ENCODE measurements at regions not wholly inside any gene's neighbourhood (a gene's known extent, or its start where the extent isn't known, plus 50 kb on each side); places are given as distances from the start of the nearest gene placed in this dataset.
"Not testable (repeated sequence)": the region's sequence is repeated elsewhere in the genome, so short reads cannot be mapped to it uniquely, and the experiment has no call there.

DNA sequence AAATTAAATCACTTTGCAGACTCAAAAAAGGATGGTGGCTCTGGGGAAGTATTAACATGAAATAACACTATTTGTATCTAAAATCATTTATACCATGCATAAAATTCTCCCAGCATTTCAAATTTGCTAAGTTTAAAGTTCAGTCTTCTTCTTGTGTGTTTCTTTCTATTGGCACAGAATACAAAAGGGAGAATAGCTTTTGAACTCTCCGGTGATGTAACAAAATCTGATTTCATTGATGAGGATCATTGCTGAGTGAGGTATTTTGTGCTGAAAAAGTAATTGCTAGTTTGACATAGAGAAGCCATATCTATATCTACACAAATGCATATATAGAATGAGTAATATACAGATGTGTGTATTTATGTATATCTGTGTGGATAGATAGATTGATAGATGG is 174.8 kb downstream of the LACC1 start:
- DNase-seq (ENCODE audit: low spot score) = no peak

GRCh38 chr13:44055681-44056080 is 176.0 kb downstream of the LACC1 start:
- not testable (repeated sequence) for DNase-seq (ENCODE audit: low spot score)

- DNase-seq (ENCODE audit: low spot score) = no peak
These were observed 178.4 kb downstream of the LACC1 start for GRCh38 chr13:44058067-44058466.

DNA sequence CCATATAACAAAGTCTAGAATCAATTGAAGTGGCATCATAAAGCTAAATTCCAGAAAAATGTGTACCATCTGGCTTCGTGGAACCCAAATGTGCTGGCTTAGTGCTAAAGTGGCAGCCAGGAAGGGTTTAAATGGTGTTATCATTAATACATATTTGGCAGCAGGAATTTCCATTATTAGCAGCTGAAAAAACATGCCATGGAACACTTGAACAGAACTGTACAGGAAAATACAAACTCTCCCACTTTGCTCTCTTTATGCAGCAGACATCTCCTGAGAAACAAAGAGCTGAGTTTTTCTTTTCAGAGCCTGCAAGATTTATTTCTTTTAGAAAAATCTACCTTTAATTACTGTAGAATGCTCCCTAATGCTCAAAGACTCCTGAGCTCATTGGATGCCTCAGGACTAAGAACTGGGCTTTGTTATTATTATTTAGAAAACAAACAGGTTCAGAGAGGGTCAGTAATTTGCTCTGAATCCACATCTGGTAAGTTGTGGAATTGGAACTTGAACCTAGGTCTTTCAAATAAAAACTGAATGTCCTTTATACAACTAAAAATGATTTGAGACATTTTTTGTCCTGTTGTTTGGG is 179.0 kb downstream of the LACC1 start:
- DNase-seq (ENCODE audit: low spot score) = no peak

DNA sequence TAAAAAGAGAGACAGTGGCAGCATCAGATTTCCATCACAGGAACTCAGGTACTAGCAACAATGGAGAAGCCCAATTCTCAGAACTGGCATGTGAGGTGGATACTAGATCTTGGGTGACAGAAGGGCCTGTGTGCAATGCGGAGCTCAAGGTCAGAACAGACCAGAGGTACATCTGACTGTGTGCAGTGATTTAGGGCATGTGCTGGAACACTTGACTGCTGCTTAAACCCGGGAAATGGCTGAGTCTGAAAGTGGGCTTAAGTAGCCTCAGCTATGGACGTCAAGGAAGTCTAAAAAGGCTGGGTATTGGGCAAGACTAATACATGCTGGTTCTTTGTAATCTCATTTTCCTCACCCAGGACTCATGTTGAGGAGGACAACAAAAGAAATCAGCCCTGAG is 182.2 kb downstream of the LACC1 start:
- no peak for DNase-seq (ENCODE audit: low spot score)

DNA sequence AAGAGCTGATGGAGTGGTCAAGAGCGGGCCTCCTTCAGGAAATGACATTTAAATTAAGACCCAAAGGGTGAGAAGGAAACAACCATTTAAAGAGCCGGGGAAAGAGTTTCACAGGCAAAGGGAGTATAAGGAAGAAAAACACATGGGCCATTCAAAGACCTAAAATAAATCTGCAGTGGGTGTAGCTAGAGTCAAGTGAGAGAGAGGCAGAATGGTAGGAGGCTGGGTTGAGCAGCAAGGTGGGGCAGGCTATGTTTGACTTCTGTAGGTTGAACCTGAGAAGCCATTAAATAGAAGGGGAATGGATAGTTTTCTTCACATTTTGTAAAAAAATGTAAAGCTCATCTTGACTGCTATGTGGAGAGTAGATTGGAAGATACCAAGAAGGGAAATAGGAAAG is 183.8 kb downstream of the LACC1 start:
- DNase-seq (ENCODE audit: low spot score) = no peak

DNA sequence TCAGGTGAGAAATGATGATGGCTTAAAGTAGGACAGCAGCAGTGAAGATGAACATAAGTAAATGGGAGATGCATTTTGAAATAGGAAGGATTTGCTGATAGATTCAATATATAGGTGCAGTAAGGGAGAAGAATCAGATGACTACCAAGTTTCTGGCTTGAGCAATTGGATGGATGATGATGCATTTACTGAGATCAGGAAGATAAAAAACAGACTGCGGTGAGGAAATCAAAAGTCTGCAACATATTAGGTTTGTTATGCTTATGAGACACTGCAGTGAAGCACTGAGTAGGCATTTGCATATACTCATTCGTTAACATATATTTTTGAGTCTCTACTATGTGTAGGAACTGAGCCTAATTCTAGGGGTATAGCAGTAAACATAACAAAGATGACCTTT is 184.2 kb downstream of the LACC1 start:
- no peak for DNase-seq (ENCODE audit: low spot score)

DNA sequence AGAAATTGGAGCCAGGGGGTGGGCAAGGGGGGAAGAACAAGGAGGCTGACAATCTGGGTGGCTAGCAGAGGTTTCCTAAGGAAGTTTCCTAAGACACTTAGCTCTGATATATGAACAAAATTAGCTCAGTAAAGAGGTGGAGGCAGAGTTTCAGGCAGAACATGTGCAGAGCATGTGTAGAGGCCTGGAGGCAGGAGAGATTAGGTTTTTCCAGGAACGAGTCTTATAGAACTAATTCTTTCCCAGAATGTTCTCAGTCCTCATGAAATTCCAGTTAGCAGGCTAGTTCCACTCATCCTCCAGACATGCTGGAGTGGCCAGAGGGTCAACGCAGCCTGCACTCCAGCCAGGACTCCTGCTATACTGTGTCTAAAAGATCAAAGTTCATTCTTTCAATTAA is 184.7 kb downstream of the LACC1 start:
- DNase-seq (ENCODE audit: low spot score) = no peak

- no peak for DNase-seq (ENCODE audit: low spot score)
These were observed 188.5 kb downstream of the LACC1 start for GRCh38 chr13:44068169-44068568.

- no peak for DNase-seq (ENCODE audit: low spot score)
These were observed 189.0 kb downstream of the LACC1 start for GRCh38 chr13:44068737-44069136.

GRCh38 chr13:44072536-44072935 is 192.8 kb downstream of the LACC1 start:
- no peak for DNase-seq (ENCODE audit: low spot score)

DNA sequence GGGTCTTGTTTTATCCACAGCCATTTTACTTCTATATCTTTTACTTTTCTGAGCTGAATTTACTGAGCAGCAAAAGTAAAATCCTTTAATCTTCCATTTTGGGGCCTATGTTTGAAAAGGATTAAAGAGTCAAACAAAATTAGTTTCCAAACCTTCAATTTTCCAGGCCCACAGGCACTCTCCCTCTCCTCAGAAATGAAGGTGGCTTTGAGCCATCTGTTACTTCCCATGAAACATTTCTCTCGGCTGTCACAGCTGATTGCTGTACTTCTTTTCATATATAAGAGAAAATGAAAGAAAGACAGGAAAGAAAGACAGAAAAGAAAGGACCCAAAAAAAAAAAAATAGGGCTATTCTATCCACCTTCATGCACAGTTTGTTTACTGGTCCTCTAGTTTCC is 194.9 kb downstream of the LACC1 start:
- DNase-seq (ENCODE audit: low spot score) = no peak

GRCh38 chr13:44075113-44075512 is 195.4 kb downstream of the LACC1 start:
- DNase-seq (ENCODE audit: low spot score) = no peak

DNA sequence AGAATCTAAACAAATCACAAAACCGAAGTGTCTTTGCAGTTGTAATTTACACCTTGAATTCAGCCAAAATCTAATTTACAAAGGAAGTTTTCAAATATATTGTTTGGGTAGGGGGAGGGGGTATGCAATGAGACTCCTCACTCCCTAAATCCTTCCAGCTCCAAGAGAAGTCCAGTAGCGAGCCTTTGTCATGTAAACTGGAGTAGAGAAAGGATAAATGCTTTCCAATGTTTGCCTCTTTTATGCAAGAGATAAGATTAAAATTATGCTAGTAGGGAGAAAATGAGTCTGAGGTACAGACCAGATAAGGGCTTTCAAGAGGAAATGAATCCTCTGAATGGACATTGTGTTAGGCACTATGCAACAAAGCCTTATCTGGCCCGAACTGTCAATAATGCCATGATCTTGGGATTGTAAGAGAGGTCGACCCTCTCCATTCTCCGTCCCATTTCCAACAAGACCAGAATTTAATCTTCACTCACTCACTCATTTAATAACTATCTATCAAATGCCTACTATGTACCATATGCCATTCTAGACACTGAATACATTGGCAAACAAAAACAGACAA is 199.2 kb downstream of the LACC1 start:
- DNase-seq (ENCODE audit: low spot score) = no peak

DNA sequence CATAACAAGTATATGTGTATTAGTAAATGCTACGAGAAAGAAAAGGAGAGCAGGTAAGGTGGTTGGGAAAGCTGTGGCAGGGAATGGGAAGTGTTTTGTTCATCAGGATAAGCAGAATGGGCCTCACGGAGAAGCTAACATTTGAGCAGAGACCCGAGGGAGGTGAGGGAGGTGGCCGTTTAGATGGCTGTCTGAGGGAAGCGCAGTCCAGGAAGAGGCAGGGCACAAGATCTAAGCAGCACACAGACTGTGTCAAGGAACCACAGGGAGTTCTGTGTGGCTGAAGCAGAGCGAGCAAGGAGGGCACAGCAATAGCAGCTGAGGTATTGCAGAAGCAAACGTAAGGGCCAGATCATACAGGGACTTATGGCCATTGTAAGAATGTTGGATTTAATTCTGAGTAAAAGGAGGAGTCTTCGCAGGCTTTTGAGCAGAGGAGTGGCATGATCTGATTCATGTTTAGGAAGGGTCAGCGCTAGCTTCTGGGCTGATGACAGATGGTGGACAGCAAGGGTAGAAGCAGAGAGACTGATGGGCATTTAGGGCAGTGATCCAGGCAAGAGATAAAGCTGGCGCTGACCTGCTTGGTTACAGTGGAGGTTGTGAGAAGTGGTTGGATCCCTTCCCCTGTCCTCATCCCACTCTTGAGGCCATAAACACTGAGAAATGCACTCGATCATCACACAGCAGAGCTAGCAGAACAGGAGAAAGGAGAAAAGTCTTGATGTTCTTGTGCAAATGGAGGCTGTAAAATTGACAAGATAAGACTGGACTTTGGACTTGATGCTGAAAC is 199.9 kb downstream of the LACC1 start:
- DNase-seq (ENCODE audit: low spot score) = no peak

- peak; percentile 49 for DNase-seq (ENCODE audit: low spot score)
These were observed 204.4 kb downstream of the LACC1 start for GRCh38 chr13:44084146-44084545.

- no peak for DNase-seq (ENCODE audit: low spot score)
These were observed 206.7 kb downstream of the LACC1 start for GRCh38 chr13:44086389-44086788.

DNA sequence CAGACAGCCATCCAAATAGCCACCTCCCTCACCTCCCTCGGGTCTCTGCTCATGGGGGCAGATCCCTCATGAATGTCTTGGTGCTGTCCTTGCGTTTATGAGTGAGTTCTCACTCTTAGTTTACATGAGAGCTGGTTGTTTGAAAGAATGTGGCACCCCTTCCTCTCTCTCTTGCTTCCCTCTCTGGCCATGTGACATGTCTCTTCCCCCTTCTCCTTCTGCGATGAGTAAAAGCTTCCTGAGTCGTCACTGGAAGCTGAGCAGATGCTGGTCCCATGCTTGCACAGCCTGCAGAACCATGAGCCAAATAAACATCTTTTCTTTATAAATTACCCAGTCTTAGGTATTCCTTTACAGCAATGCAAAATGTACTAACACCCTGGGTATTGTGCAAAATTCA is 208.7 kb downstream of the LACC1 start:
- DNase-seq (ENCODE audit: low spot score) = peak; percentile 31

GRCh38 chr13:44088991-44089413 is 209.3 kb downstream of the LACC1 start:
- no peak for DNase-seq (ENCODE audit: low spot score)

- no peak for DNase-seq (ENCODE audit: low spot score)
These were observed 209.7 kb downstream of the LACC1 start for GRCh38 chr13:44089452-44089851.

- DNase-seq (ENCODE audit: low spot score) = no peak
These were observed 212.6 kb downstream of the LACC1 start for GRCh38 chr13:44092078-44092970.
